Activated B cell treated with CpG ODN at 0.5 μM for 24 hours (primary cell): ENCODE measurements at regions not wholly inside any gene's neighbourhood (a gene's known extent, or its start where the extent isn't known, plus 50 kb on each side); places are given as distances from the start of the nearest gene placed in this dataset.

Experiments
- ATAC-seq: fragments of 200-7000 bp; cut with Tn5 transposase; one replicate; pipeline ENCODE4 v1.10.0; 2021; ENCODE audit warnings: low read depth, mild to moderate bottlenecking, moderate library complexity
- CTCF ChIA-PET: fragments of 350-600 bp; sonication (Branson Sonifier 250); formaldehyde crosslinking; loops from one replicate; lab custom pipeline; 2021; ENCODE audit warnings: antibody characterized with exemption; lab: Charles Lee
- POLR2A ChIA-PET: fragments of 350-600 bp; sonication (Branson Sonifier 250); formaldehyde crosslinking; loops from one replicate; lab custom pipeline; 2021; ENCODE audit warnings: antibody characterized with exemption; lab: Charles Lee
- DNase-seq: peaks from one replicate; pipeline ENCODE4 v3.0.0; 2022
- H3K27ac Mint-ChIP-seq: one replicate; pipeline ENCODE4 v1.8.0; 2020; ENCODE audit warnings: mixed read lengths
- H3K27me3 Mint-ChIP-seq: one replicate; pipeline ENCODE4 v1.8.0; 2021; ENCODE audit warnings: mixed read lengths
- H3K36me3 Mint-ChIP-seq: one replicate; pipeline ENCODE4 v1.8.0; 2021; ENCODE audit warnings: low read depth, mixed read lengths
- H3K4me1 Mint-ChIP-seq: one replicate; pipeline ENCODE4 v1.8.0; 2021; ENCODE audit warnings: mixed read lengths
- H3K4me3 Mint-ChIP-seq: one replicate; pipeline ENCODE4 v1.8.0; 2020; ENCODE audit warnings: mild to moderate bottlenecking, mixed read lengths
- H3K9me3 Mint-ChIP-seq: one replicate; pipeline ENCODE4 v1.8.0; 2020; ENCODE audit warnings: mixed read lengths
- CTCF ChIP-seq: fragments of 200-600 bp; IDR thresholded peaks from one replicate; pipeline ENCODE4 v1.8.0; 2022; ENCODE audit warnings: antibody characterized with exemption, mild to moderate bottlenecking
- intact Hi-C: fragments of 100-400 bp; cut with micrococcal nuclease; formaldehyde crosslinking; loops from one replicate; pipeline ENCODE4 v1.15.1; 2024

- H3K27me3 Mint-ChIP-seq: peaks cover 3% of the 10 kb centered on the region
- H3K4me3 Mint-ChIP-seq: no peak overlapping the region
- ChIA-PET CTCF (no interaction called here), POLR2A (no interaction called here)
- TF ChIP-seq CTCF: no peak
- no peaks in the 10 kb centered on the region for H3K4me1 Mint-ChIP-seq
- no peak overlapping the region for H3K27ac Mint-ChIP-seq
- intact Hi-C loops: no loop called here
- no peaks in the 10 kb centered on the region for H3K36me3 Mint-ChIP-seq
- H3K9me3 Mint-ChIP-seq: no peaks in the 10 kb centered on the region
- DNase-seq: no peak
- ATAC-seq: no peak
Observed at GRCh38 chr5:112643339-112643971, 94.2 kb upstream of the APC start.

- H3K4me3 Mint-ChIP-seq: no peak overlapping the region
- no peak for DNase-seq
- no peak for ATAC-seq
- H3K36me3 Mint-ChIP-seq: no peaks in the 10 kb centered on the region
- intact Hi-C loops: no loop called here
- ChIA-PET CTCF (no interaction called here), POLR2A (no interaction called here)
- H3K27me3 Mint-ChIP-seq: peaks cover 8% of the 10 kb centered on the region
- H3K4me1 Mint-ChIP-seq: no peaks in the 10 kb centered on the region
- no peak for TF ChIP-seq CTCF
- no peak overlapping the region for H3K27ac Mint-ChIP-seq
- H3K9me3 Mint-ChIP-seq: no peaks in the 10 kb centered on the region
Observed at GRCh38 chr5:112646139-112646936, 91.3 kb upstream of the APC start.

DNA sequence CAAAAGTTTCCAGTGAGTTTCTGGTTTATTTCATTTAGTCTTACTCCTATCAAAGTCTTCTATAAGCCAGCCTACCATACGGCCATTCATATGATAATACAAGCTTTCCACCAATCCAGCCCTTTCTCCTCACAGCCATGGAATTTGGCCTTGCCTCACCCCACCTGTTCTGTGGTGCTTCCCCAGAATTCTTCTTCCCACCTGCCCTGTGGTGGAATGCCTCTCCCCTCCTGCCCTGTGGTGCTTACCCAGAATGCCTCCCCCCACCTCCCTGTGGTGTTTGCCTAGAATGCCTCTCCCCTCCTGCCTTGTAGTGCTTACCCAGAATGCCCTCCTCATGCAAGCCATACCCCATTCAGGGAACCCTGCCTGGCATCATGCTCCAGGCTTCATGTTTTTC, 90.3 kb upstream of the APC start:
- H3K27ac Mint-ChIP-seq: no peak overlapping the region
- intact Hi-C loops: no loop called here
- H3K9me3 Mint-ChIP-seq: no peaks in the 10 kb centered on the region
- ChIA-PET POLR2A (no interaction called here), CTCF (no interaction called here)
- no peaks in the 10 kb centered on the region for H3K4me1 Mint-ChIP-seq
- TF ChIP-seq CTCF: no peak
- DNase-seq (no peak), ATAC-seq (no peak)
- no peak overlapping the region for H3K4me3 Mint-ChIP-seq
- no peaks in the 10 kb centered on the region for H3K36me3 Mint-ChIP-seq
- H3K27me3 Mint-ChIP-seq: peaks cover 8% of the 10 kb centered on the region

- CTCF ChIA-PET: no interaction called here
- Mint-ChIP-seq H3K27me3 (peaks cover 9% of the 10 kb centered on the region), H3K27ac (no peak overlapping the region), H3K36me3 (no peaks in the 10 kb centered on the region), H3K4me3 (no peak overlapping the region), H3K9me3 (no peaks in the 10 kb centered on the region), H3K4me1 (no peaks in the 10 kb centered on the region)
- POLR2A ChIA-PET: no interaction called here
- no peak for ATAC-seq
- no peak for DNase-seq
- TF ChIP-seq CTCF: no peak
- intact Hi-C loops: no loop called here
Observed at GRCh38 chr5:112648264-112648663, 89.4 kb upstream of the APC start.

GRCh38 chr5:112649882-112650281, 87.8 kb upstream of the APC start:
- Mint-ChIP-seq H3K27me3 (peaks cover 16% of the 10 kb centered on the region), H3K27ac (no peak overlapping the region), H3K36me3 (no peaks in the 10 kb centered on the region), H3K9me3 (no peaks in the 10 kb centered on the region), H3K4me1 (no peaks in the 10 kb centered on the region), H3K4me3 (no peak overlapping the region)
- POLR2A ChIA-PET: no interaction called here
- TF ChIP-seq CTCF: no peak
- CTCF ChIA-PET: no interaction called here
- ATAC-seq (no peak), DNase-seq (no peak)
- intact Hi-C loops: no loop called here
